OCI-LY7 (cell line): ENCODE measurements at regions not wholly inside any gene's neighbourhood (a gene's known extent, or its start where the extent isn't known, plus 50 kb on each side); places are given as distances from the start of the nearest gene placed in this dataset.

Experiments used
- BruUV-seq: library from RNA; stranded (reverse); fragments of 400-500 nt; replicated peaks from 2 replicates; lab custom pipeline; 2021; lab: Mats Ljungman, UMichigan
- CTCF ChIA-PET: fragments of 300-600 bp; sonication (Branson Sonifier 250); formaldehyde crosslinking; loops from one replicate; lab custom pipeline; 2022; ENCODE audit warnings: antibody characterized with exemption; ENCODE audit not compliant: unreplicated experiment; lab: Charles Lee
- POLR2A ChIA-PET: fragments of 300-600 bp; sonication (Branson Sonifier 250); formaldehyde crosslinking; loops from one replicate; lab custom pipeline; 2022; ENCODE audit warnings: antibody characterized with exemption; lab: Charles Lee
- DNase-seq: peaks from one replicate; pipeline ENCODE4 v3.0.0-alpha.2; 2015; ENCODE audit warnings: low spot score
- H2AFZ ChIP-seq: fragments of 200-600 bp; sonication (generic), shearing (Covaris generic); 2 replicates; pipeline ENCODE4 v1.6.1; 2014; ENCODE audit warnings: mild to moderate bottlenecking, antibody characterized with exemption, low read length, moderate library complexity
- H3K27ac ChIP-seq: fragments of 200-600 bp; sonication (generic); 2 replicates; pipeline ENCODE4 v1.5.1; 2014; ENCODE audit warnings: mixed run types, low read depth, mild to moderate bottlenecking, moderate library complexity, low read length, inconsistent platforms; ENCODE audit not compliant: poor library complexity, severe bottlenecking
- H3K36me3 ChIP-seq: fragments of 200-600 bp; sonication (generic); 2 replicates; pipeline ENCODE4 v1.6.1; 2014; ENCODE audit warnings: mild to moderate bottlenecking, antibody characterized with exemption, low read length, moderate library complexity, mixed read lengths; ENCODE audit not compliant: insufficient read depth
- H3K4me1 ChIP-seq: fragments of 200-600 bp; sonication (generic); 2 replicates; pipeline ENCODE4 v1.5.1; 2014; ENCODE audit warnings: mild to moderate bottlenecking, low read length; ENCODE audit not compliant: insufficient read depth, poor library complexity, severe bottlenecking
- H3K4me2 ChIP-seq: fragments of 200-600 bp; sonication (generic); 2 replicates; pipeline ENCODE4 v1.6.1; 2014; ENCODE audit warnings: mild to moderate bottlenecking, low read length
- H3K4me3 ChIP-seq: fragments of 200-600 bp; sonication (generic); 2 replicates; pipeline ENCODE4 v1.5.1; 2014; ENCODE audit warnings: mild to moderate bottlenecking, low read depth, low read length; ENCODE audit not compliant: poor library complexity, severe bottlenecking
- H3K79me2 ChIP-seq: fragments of 200-600 bp; sonication (generic); 2 replicates; pipeline ENCODE4 v1.6.1; 2016; ENCODE audit warnings: low read depth, mild to moderate bottlenecking, low read length, moderate library complexity, mixed read lengths; ENCODE audit not compliant: insufficient read depth
- H3K9me2 ChIP-seq: fragments of 200-600 bp; sonication (generic); 2 replicates; pipeline ENCODE4 v1.6.1; 2016; ENCODE audit warnings: mild to moderate bottlenecking, low read length, mixed read lengths; ENCODE audit not compliant: insufficient read depth
- H3K9me3 ChIP-seq: fragments of 200-600 bp; sonication (generic); 2 replicates; pipeline ENCODE4 v1.6.1; 2014; ENCODE audit warnings: mild to moderate bottlenecking, mixed run types, low read length, mixed read lengths
- H4K20me1 ChIP-seq: fragments of 200-600 bp; sonication (generic); 2 replicates; pipeline ENCODE4 v1.6.1; 2014; ENCODE audit warnings: mild to moderate bottlenecking, antibody characterized with exemption, low read length, moderate library complexity, mixed read lengths; ENCODE audit not compliant: insufficient read depth
- EZH2phosphoT487 ChIP-seq: fragments of 200-600 bp; sonication (generic); IDR thresholded peaks from 2 replicates; pipeline ENCODE4 v1.6.1; 2018; ENCODE audit warnings: low read depth, borderline replicate concordance, mild to moderate bottlenecking, mixed run types, antibody characterized with exemption, low read length, moderate library complexity, mixed read lengths
- intact Hi-C: fragments of 100-400 bp; cut with micrococcal nuclease; formaldehyde crosslinking; loops from one replicate; pipeline ENCODE4 v1.10.0; 2022; ENCODE audit not compliant: unreplicated experiment
- TF ChIP-seq, protein P1 (sequence below): fragments of 200-600 bp; sonication (generic); conservative IDR thresholded peaks from 2 replicates; pipeline ENCODE4 v1.5.1; 2014; ENCODE audit warnings: mild to moderate bottlenecking, antibody characterized with exemption, low read length, moderate library complexity, mixed read lengths

DNA sequence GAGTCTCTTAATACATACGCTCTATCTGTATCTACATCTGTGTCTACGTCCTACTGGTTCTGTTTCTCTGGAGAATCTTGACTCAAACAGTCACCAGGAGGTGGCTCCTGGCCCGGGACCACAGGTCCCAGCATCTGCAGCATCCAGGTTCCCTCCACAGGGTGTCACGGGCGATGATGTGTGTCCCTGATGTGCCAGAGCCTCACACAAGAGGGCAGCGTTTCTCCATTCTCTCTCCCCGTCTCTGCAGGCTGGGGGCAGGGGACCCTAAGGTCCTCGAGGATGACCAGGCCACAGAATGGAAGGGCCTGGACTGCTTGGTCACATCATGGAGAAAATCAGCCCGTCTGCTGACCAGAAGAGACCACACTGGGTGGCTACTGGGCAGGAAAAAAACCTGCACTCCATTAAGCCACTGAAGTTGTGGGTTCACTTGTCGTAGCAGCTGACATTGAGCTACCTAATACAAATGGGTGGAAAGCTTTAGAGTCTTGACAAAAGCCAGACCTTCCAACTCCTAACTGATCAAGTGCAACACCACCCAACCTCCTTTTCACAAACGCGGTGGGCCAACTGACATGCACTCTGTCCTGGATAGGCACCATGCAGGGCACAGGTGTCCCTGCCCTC, 392.5 kb downstream of the CTTN start:
- TF ChIP-seq, protein P1, sequence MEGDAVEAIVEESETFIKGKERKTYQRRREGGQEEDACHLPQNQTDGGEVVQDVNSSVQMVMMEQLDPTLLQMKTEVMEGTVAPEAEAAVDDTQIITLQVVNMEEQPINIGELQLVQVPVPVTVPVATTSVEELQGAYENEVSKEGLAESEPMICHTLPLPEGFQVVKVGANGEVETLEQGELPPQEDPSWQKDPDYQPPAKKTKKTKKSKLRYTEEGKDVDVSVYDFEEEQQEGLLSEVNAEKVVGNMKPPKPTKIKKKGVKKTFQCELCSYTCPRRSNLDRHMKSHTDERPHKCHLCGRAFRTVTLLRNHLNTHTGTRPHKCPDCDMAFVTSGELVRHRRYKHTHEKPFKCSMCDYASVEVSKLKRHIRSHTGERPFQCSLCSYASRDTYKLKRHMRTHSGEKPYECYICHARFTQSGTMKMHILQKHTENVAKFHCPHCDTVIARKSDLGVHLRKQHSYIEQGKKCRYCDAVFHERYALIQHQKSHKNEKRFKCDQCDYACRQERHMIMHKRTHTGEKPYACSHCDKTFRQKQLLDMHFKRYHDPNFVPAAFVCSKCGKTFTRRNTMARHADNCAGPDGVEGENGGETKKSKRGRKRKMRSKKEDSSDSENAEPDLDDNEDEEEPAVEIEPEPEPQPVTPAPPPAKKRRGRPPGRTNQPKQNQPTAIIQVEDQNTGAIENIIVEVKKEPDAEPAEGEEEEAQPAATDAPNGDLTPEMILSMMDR, result 0 out of 2 replicates have a peak, but pooled peaks have one; percentile 20
- TF ChIP-seq EZH2phosphoT487, result no peak

DNA sequence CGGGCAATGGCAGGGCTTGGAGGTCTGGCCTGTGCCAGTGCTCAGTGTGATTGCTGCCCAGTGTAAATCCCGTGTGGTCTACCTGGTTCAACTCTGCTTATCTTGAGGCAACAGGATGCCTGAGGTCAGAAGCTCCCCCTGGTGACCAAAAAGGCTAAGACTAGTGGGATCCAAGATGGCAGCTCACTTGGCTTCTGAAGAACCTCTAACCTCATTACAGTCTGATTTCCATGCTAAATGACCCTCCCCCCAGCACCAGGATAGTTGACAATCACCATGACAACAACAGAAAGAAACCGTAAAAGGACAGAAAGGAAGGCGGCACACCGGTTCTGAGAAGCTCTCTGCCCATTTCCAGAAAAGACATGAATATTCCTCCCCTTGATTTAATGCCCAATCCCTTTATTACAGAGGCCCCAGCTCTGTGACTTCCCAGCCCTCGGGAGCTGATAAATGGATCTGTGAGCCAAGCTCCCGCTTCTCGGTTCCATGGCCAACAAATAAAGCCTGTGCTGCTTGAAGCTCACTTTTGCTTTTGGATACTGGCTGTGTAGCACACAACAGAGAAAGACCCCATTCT, 398.4 kb downstream of the CTTN start:
- no peak overlapping the region for H3K27ac ChIP-seq
- H3K9me2 ChIP-seq, result no peaks in the 10 kb centered on the region
- no peak overlapping the region for H3K4me3 ChIP-seq
- no peak overlapping the region for H3K4me2 ChIP-seq
- no TSS peak for BruUV-seq
- POLR2A ChIA-PET, result interaction anchor here (0.6 kb wide), 1 partner anchor 570 kb away, joined by 3 read pairs; no protein-coding TSS in a partner anchor
- intact Hi-C loops, result no loop called here
- no peak for DNase-seq
- H3K4me1 ChIP-seq, result no peaks in the 10 kb centered on the region
- CTCF ChIA-PET, result no interaction called here
- H3K79me2 ChIP-seq, result no peaks in the 10 kb centered on the region
- H3K9me3 ChIP-seq, result no peaks in the 10 kb centered on the region; the same call in 1 of the 2 replicates
- H3K36me3 ChIP-seq, result no peaks in the 10 kb centered on the region
- no peaks in the 10 kb centered on the region for H4K20me1 ChIP-seq
- H2AFZ ChIP-seq, result no peak overlapping the region
- TF ChIP-seq, protein P1, result peak; percentile 47
- TF ChIP-seq EZH2phosphoT487, result no peak

More for the DNA sequence above, 392.5 kb downstream of the CTTN start:
- no peak overlapping the region for H3K27ac ChIP-seq
- H3K9me2 ChIP-seq, result no peaks in the 10 kb centered on the region
- H2AFZ ChIP-seq, result no peak overlapping the region
- no peaks in the 10 kb centered on the region for H3K79me2 ChIP-seq
- H3K4me1 ChIP-seq, result no peaks in the 10 kb centered on the region
- no peaks in the 10 kb centered on the region for H4K20me1 ChIP-seq
- ChIA-PET POLR2A (no interaction called here), CTCF (no interaction called here)
- no peak for DNase-seq
- no peaks in the 10 kb centered on the region; the same call in 1 of the 2 replicates for H3K9me3 ChIP-seq
- H3K4me2 ChIP-seq, result no peak overlapping the region
- H3K4me3 ChIP-seq, result no peak overlapping the region
- H3K36me3 ChIP-seq, result no peaks in the 10 kb centered on the region
- BruUV-seq, result no TSS peak
- intact Hi-C loops, result no loop called here

DNA sequence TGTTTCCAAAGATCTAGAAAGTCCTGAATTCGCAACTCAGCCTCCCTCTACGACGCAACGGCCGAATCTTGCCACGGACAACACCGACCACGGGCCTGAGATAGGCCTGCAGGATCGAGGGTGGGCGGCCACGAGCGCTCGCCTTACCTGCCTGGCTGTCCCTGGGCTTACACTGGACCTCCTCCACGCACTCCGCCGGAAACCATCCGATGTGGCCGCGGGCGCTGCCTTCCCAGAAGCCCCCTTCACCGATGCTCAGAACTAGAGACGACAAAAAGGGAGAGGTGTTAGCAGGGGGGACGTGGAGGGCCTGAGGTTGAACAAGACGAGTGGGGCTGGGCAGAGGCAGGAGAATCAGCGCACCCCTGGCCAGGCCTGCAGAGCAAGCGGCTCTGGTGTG, 400.0 kb downstream of the CTTN start:
- TF ChIP-seq, protein P1, result no peak
- no peak for TF ChIP-seq EZH2phosphoT487
- H3K36me3 ChIP-seq, result no peaks in the 10 kb centered on the region
- no peak overlapping the region for H3K4me3 ChIP-seq
- intact Hi-C loops, result no loop called here
- CTCF ChIA-PET, result no interaction called here
- H3K79me2 ChIP-seq, result no peaks in the 10 kb centered on the region
- no peak overlapping the region for H3K27ac ChIP-seq
- POLR2A ChIA-PET, result no interaction called here
- BruUV-seq, result no TSS peak
- H2AFZ ChIP-seq, result no peak overlapping the region
- no peaks in the 10 kb centered on the region for H3K9me2 ChIP-seq
- H3K4me2 ChIP-seq, result no peak overlapping the region
- no peaks in the 10 kb centered on the region; the same call in 1 of the 2 replicates for H3K9me3 ChIP-seq
- H3K4me1 ChIP-seq, result no peaks in the 10 kb centered on the region
- no peak for DNase-seq
- H4K20me1 ChIP-seq, result no peaks in the 10 kb centered on the region
